Uterus (tissue), 2 donors: ENCODE measurements at regions not wholly inside any gene's neighbourhood (a gene's known extent, or its start where the extent isn't known, plus 50 kb on each side); places are given as distances from the start of the nearest gene placed in this dataset.

Experiments used
- CTCF ChIP-seq, 4 experiments: fragments of 200-600 bp in 2 of 4; fragments of 450-650 bp in 2 of 4; sonication (generic) in 2 of 4; IDR thresholded peaks; one replicate each; pipeline ENCODE4 v1.5.1; 2016 to 2019; ENCODE audit warnings: antibody characterized with exemption in 4 of 4, mild to moderate bottlenecking in 2 of 4, moderate library complexity in 1 of 4
- POLR2A ChIP-seq, 2 donors: fragments of 450-650 bp; IDR thresholded peaks; one replicate each; pipeline ENCODE4 v1.6.1; 2016; ENCODE audit warnings: antibody characterized with exemption in 2 of 2, mild to moderate bottlenecking in 1 of 2, moderate library complexity in 1 of 2

- TF ChIP-seq CTCF (IDR thresholded peaks at IDR 0.05) (no peak), POLR2A (IDR thresholded peaks at IDR 0.05) (no peak)
Observed at GRCh38 chr18:76251691-76252090, 243.4 kb downstream of the ZNF516 start.
